ENCODE measurements at regions not wholly inside any gene's neighbourhood (a gene's known extent, or its start where the extent isn't known, plus 50 kb on each side); places are given as distances from the start of the nearest gene placed in this dataset.

DNA sequence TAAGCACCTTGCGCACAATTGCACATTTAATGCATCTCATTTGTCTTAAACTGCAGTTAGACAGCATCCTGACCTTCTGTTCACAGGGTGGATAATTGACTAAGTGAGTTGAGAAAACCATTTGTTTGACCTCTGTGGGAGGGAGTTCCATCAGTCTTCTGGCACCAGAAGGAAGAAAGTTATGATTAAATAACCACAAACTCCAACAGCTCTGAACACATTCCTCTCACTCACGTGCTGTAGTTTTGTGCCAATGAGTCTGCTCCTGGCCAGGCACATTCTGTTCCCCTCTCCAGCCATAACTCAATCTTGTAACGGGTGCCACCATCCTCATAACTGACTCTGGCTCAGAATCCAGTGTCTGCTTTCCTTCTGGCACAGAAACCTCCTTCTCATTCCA lies 817.2 kb downstream of the SLITRK1 start:
- Histone ChIP-seq H3K79me2 (ENCODE audit: insufficient read depth, low read depth) (no peaks in the 10 kb centered on the region), H3K27me3 (ENCODE audit: insufficient read depth, low read depth) (no peaks in the 10 kb centered on the region), H3K27ac (no peak overlapping the region), H4K20me1 (ENCODE audit: insufficient read depth) (no peaks in the 10 kb centered on the region), H2AFZ (ENCODE audit: low read depth) (no peak overlapping the region), H3K4me2 (no peak overlapping the region), H3K36me3 (ENCODE audit: insufficient read depth) (no peaks in the 10 kb centered on the region), H3K4me3 (IDR thresholded peaks at IDR 0.05; ENCODE audit: insufficient read depth, low read depth, low read length) (no peak overlapping the region), H3K9ac (no peak overlapping the region), H3K4me1 (ENCODE audit: low read depth, poor library complexity, severe bottlenecking) (no peaks in the 10 kb centered on the region)
- TF ChIP-seq, protein P1, sequence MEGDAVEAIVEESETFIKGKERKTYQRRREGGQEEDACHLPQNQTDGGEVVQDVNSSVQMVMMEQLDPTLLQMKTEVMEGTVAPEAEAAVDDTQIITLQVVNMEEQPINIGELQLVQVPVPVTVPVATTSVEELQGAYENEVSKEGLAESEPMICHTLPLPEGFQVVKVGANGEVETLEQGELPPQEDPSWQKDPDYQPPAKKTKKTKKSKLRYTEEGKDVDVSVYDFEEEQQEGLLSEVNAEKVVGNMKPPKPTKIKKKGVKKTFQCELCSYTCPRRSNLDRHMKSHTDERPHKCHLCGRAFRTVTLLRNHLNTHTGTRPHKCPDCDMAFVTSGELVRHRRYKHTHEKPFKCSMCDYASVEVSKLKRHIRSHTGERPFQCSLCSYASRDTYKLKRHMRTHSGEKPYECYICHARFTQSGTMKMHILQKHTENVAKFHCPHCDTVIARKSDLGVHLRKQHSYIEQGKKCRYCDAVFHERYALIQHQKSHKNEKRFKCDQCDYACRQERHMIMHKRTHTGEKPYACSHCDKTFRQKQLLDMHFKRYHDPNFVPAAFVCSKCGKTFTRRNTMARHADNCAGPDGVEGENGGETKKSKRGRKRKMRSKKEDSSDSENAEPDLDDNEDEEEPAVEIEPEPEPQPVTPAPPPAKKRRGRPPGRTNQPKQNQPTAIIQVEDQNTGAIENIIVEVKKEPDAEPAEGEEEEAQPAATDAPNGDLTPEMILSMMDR (conservative IDR thresholded peaks at IDR 0.05; ENCODE audit: low read depth, low read length): no peak

DNA sequence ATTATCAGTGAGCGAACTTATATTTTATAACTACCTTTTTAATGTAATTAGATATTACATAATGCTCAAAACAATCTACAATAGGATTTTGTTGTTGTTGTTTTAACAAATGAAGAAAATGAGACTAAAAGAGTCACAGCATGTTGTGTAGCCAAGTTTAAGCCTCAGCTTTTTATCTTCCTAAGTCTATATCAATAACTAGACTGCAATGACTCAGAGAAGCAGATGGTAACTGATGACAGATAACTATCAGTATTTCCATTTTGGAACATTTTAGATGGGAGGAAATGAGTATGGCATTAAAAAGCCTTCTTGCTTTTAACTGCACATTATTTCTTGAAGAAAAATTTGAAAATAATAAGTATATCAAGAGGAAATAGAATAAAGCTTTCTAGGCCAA lies 825.2 kb downstream of the SLITRK1 start:
- Histone ChIP-seq H3K36me3 (ENCODE audit: insufficient read depth) (no peaks in the 10 kb centered on the region), H3K79me2 (ENCODE audit: insufficient read depth, low read depth) (no peaks in the 10 kb centered on the region), H3K27ac (no peak overlapping the region), H3K4me3 (IDR thresholded peaks at IDR 0.05; ENCODE audit: insufficient read depth, low read depth, low read length) (no peak overlapping the region), H3K9ac (no peak overlapping the region), H3K4me1 (ENCODE audit: low read depth, poor library complexity, severe bottlenecking) (no peaks in the 10 kb centered on the region), H2AFZ (ENCODE audit: low read depth) (no peak overlapping the region), H4K20me1 (ENCODE audit: insufficient read depth) (no peaks in the 10 kb centered on the region), H3K27me3 (ENCODE audit: insufficient read depth, low read depth) (no peaks in the 10 kb centered on the region), H3K4me2 (no peak overlapping the region)
- TF ChIP-seq, protein P1 (conservative IDR thresholded peaks at IDR 0.05; ENCODE audit: low read depth, low read length): no peak

DNA sequence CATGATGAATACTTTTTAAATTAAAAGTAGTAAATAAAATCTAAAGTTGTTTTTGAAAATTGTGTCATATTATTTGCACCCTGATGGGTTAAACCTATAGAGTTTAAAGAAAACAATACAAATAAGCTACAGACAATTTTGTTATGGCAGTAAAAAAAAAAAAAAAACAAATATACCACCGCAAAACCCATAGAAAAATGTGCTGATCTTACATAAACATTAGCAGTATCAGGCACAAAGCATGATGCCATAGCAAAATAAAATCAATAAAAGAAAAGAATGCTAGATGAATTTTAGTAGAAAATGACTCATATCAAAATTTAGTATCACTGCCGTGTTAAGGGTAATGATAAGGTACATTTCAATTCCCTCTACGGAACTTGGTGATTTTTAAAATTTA lies 826.0 kb downstream of the SLITRK1 start:
- Histone ChIP-seq H4K20me1 (ENCODE audit: insufficient read depth) (no peaks in the 10 kb centered on the region), H3K4me3 (IDR thresholded peaks at IDR 0.05; ENCODE audit: insufficient read depth, low read depth, low read length) (no peak overlapping the region), H2AFZ (ENCODE audit: low read depth) (no peak overlapping the region), H3K27ac (no peak overlapping the region), H3K4me1 (ENCODE audit: low read depth, poor library complexity, severe bottlenecking) (no peaks in the 10 kb centered on the region), H3K27me3 (ENCODE audit: insufficient read depth, low read depth) (no peaks in the 10 kb centered on the region), H3K4me2 (no peak overlapping the region), H3K9ac (no peak overlapping the region), H3K79me2 (ENCODE audit: insufficient read depth, low read depth) (no peaks in the 10 kb centered on the region), H3K36me3 (ENCODE audit: insufficient read depth) (no peaks in the 10 kb centered on the region)
- TF ChIP-seq, protein P1 (conservative IDR thresholded peaks at IDR 0.05; ENCODE audit: low read depth, low read length): no peak

DNA sequence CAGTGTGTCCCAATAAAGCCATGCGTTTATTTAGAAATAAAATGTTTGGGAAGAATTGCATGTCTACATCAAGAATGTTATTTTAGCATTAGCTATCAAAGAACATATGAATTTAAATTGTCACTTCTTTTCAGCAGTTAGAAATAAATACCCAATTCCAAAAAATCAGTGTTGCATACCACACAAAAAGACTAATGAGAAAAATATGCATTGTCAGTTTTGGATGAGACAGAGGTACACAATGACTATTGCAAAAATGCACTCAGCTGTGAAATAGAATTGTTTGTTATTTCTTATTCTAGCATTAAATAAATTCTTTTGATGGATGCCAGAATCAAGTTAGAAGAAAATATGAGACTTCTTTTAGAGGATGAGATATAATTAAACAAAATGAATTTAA lies 833.9 kb downstream of the SLITRK1 start:
- Histone ChIP-seq H3K4me3 (IDR thresholded peaks at IDR 0.05; ENCODE audit: insufficient read depth, low read depth, low read length) (no peak overlapping the region), H3K79me2 (ENCODE audit: insufficient read depth, low read depth) (no peaks in the 10 kb centered on the region), H3K27me3 (ENCODE audit: insufficient read depth, low read depth) (no peaks in the 10 kb centered on the region), H3K36me3 (ENCODE audit: insufficient read depth) (no peaks in the 10 kb centered on the region), H3K9ac (no peak overlapping the region), H2AFZ (ENCODE audit: low read depth) (no peak overlapping the region), H3K4me1 (ENCODE audit: low read depth, poor library complexity, severe bottlenecking) (no peaks in the 10 kb centered on the region), H3K27ac (no peak overlapping the region), H3K4me2 (no peak overlapping the region), H4K20me1 (ENCODE audit: insufficient read depth) (no peaks in the 10 kb centered on the region)
- TF ChIP-seq, protein P1 (conservative IDR thresholded peaks at IDR 0.05; ENCODE audit: low read depth, low read length): no peak

All from KMS-11 (cell line).